ENCODE measurements at regions not wholly inside any gene's neighbourhood (a gene's known extent, or its start where the extent isn't known, plus 50 kb on each side); places are given as distances from the start of the nearest gene placed in this dataset.

DNA sequence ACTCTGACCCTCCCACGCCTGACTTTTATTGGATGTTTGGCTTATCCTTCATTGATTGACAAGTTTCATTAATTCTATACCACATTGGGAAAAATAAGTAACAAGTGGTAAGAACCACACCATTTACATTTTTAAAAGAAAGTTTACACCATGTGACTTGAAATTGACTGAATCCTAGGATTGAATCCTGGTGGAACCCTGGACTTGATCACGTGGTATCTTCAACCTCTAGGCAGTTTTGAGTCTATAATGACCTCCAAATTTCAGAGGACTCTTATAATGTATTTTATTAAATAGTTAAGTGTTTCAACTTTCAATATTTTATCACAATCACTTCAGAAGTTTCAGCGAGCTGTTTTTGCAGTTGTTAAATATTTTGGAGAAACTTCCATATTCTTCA is 172.0 kb downstream of the SLC6A15 start:
- TF ChIP-seq, protein P1, sequence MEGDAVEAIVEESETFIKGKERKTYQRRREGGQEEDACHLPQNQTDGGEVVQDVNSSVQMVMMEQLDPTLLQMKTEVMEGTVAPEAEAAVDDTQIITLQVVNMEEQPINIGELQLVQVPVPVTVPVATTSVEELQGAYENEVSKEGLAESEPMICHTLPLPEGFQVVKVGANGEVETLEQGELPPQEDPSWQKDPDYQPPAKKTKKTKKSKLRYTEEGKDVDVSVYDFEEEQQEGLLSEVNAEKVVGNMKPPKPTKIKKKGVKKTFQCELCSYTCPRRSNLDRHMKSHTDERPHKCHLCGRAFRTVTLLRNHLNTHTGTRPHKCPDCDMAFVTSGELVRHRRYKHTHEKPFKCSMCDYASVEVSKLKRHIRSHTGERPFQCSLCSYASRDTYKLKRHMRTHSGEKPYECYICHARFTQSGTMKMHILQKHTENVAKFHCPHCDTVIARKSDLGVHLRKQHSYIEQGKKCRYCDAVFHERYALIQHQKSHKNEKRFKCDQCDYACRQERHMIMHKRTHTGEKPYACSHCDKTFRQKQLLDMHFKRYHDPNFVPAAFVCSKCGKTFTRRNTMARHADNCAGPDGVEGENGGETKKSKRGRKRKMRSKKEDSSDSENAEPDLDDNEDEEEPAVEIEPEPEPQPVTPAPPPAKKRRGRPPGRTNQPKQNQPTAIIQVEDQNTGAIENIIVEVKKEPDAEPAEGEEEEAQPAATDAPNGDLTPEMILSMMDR (IDR thresholded peaks at IDR 0.05), result no peak
- TF ChIP-seq POLR2A (IDR thresholded peaks at IDR 0.05), result no peak
